Liver (tissue), 8 donors: ENCODE measurements at regions not wholly inside any gene's neighbourhood (a gene's known extent, or its start where the extent isn't known, plus 50 kb on each side); places are given as distances from the start of the nearest gene placed in this dataset.

Source experiments
- DNase-seq: peaks from one replicate; pipeline ENCODE4 v3.0.0-alpha.2; 2017; ENCODE audit warnings: low spot score
- H3K27ac ChIP-seq, 2 donors: one replicate each; pipeline ENCODE4 v1.7.0; 2013; ENCODE audit warnings: inconsistent platforms in 2 of 2, low read length in 2 of 2, control low read depth in 1 of 2, low read depth in 1 of 2, mild to moderate bottlenecking in 1 of 2
- H3K27me3 ChIP-seq, 4 donors: one replicate each; pipeline versions ENCODE4 v1.6.1 to v1.7.0; 2013; ENCODE audit warnings: low read length in 3 of 4, inconsistent platforms in 1 of 4, mild to moderate bottlenecking in 1 of 4, moderate library complexity in 1 of 4; ENCODE audit not compliant: control insufficient read depth in 4 of 4, insufficient read depth in 4 of 4
- H3K36me3 ChIP-seq, 4 donors: one replicate each; pipeline versions ENCODE4 v1.6.1 to v1.7.0; 2013; ENCODE audit warnings: low read length in 3 of 4, mild to moderate bottlenecking in 3 of 4, low read depth in 1 of 4, moderate library complexity in 1 of 4; ENCODE audit not compliant: control insufficient read depth in 4 of 4, insufficient read depth in 3 of 4
- H3K4me1 ChIP-seq, 4 donors: one replicate each; pipeline versions ENCODE4 v1.6.1 to v1.7.0; 2013; ENCODE audit warnings: low read length in 3 of 4, mild to moderate bottlenecking in 3 of 4, moderate library complexity in 1 of 4; ENCODE audit not compliant: control insufficient read depth in 4 of 4, insufficient read depth in 4 of 4
- H3K4me3 ChIP-seq, 3 donors: one replicate each; pipeline versions ENCODE4 v1.6.1 to v1.7.0; 2013; ENCODE audit warnings: low read length in 3 of 3, control low read depth in 1 of 3, low read depth in 1 of 3, mild to moderate bottlenecking in 1 of 3
- H3K9ac ChIP-seq, 2 donors: one replicate each; pipeline ENCODE4 v1.7.0; 2013; ENCODE audit warnings: low read length in 2 of 2, mild to moderate bottlenecking in 2 of 2, moderate library complexity in 2 of 2, control low read depth in 1 of 2, low read depth in 1 of 2
- H3K9me3 ChIP-seq, 4 donors: one replicate each; pipeline versions ENCODE4 v1.6.1 to v1.7.0; 2013; ENCODE audit warnings: low read length in 3 of 4; ENCODE audit not compliant: control insufficient read depth in 4 of 4
- EGR1 ChIP-seq, 2 donors: IDR thresholded peaks; 2 replicates each; pipeline ENCODE4 v1.6.1; 2016 to 2018; ENCODE audit warnings: antibody characterized with exemption in 2 of 2, low read depth in 2 of 2
- FOXA1 ChIP-seq: IDR thresholded peaks from 2 replicates; pipeline ENCODE4 v1.6.1; 2016; ENCODE audit warnings: antibody characterized with exemption
- FOXA2 ChIP-seq: IDR thresholded peaks from 2 replicates; pipeline ENCODE4 v1.6.1; 2016; ENCODE audit warnings: antibody characterized with exemption
- GABPA ChIP-seq, 2 donors: IDR thresholded peaks in 1 of 2; conservative IDR thresholded peaks in 1 of 2; 2 replicates each; pipeline ENCODE4 v1.6.1; 2016; ENCODE audit warnings: antibody characterized with exemption in 2 of 2, mild to moderate bottlenecking in 1 of 2, moderate library complexity in 1 of 2
- HNF4G ChIP-seq: IDR thresholded peaks from 2 replicates; pipeline ENCODE4 v1.6.1; 2016; ENCODE audit warnings: antibody characterized with exemption
- JUND ChIP-seq, 2 donors: IDR thresholded peaks; 2 replicates each; pipeline ENCODE4 v1.6.1; 2016; ENCODE audit warnings: antibody characterized with exemption in 2 of 2
- NR2F2 ChIP-seq: IDR thresholded peaks from 2 replicates; pipeline ENCODE4 v1.6.1; 2016; ENCODE audit warnings: antibody characterized with exemption
- RAD21 ChIP-seq, 2 donors: IDR thresholded peaks; 2 replicates each; pipeline ENCODE4 v1.6.1; 2016; ENCODE audit warnings: antibody characterized with exemption in 2 of 2, mild to moderate bottlenecking in 2 of 2
- SP1 ChIP-seq: IDR thresholded peaks from 2 replicates; pipeline ENCODE4 v1.6.1; 2018; ENCODE audit warnings: antibody characterized with exemption, mild to moderate bottlenecking
- TAF1 ChIP-seq: conservative IDR thresholded peaks from 2 replicates; pipeline ENCODE4 v1.6.1; 2016; ENCODE audit warnings: antibody characterized with exemption, mild to moderate bottlenecking
- YY1 ChIP-seq: IDR thresholded peaks from 2 replicates; pipeline ENCODE4 v1.6.1; 2016; ENCODE audit warnings: antibody characterized with exemption, mild to moderate bottlenecking
- WGBS: extraction: QIAGEN DNeasy Blood & Tissue Kit; methylation state at CpG from one replicate; pipeline ENCODE4 v1.1.7; 2013; 5-methylcytosine and 5-hydroxymethylcytosine counted together
- TF ChIP-seq, protein P1 (sequence below): IDR thresholded peaks from 2 replicates; pipeline ENCODE4 v1.6.1; 2016; ENCODE audit warnings: antibody characterized with exemption
- TF ChIP-seq, protein P2 (sequence below): fragments of 150-350 bp; IDR thresholded peaks from 2 replicates; pipeline ENCODE4 v1.5.1; 2017; ENCODE audit warnings: improper control_type of control experiment, low read depth, low read length; ENCODE audit not compliant: missing input control
- TF ChIP-seq, protein P3 (sequence below): IDR thresholded peaks from 2 replicates; pipeline ENCODE4 v1.6.1; 2016; ENCODE audit warnings: antibody characterized with exemption
- TF ChIP-seq, protein P4 (sequence below): IDR thresholded peaks from 2 replicates; pipeline ENCODE4 v1.6.1; 2016; ENCODE audit warnings: antibody characterized with exemption, mild to moderate bottlenecking
- TF ChIP-seq, protein P5 (sequence below): IDR thresholded peaks from 2 replicates; pipeline ENCODE4 v1.6.1; 2016; ENCODE audit warnings: antibody characterized with exemption
- donor health status: healthy.
- donor health status: healthy.
- donor health status: healthy.
- donor health status: healthy.
- donor health status: healthy.

DNA sequence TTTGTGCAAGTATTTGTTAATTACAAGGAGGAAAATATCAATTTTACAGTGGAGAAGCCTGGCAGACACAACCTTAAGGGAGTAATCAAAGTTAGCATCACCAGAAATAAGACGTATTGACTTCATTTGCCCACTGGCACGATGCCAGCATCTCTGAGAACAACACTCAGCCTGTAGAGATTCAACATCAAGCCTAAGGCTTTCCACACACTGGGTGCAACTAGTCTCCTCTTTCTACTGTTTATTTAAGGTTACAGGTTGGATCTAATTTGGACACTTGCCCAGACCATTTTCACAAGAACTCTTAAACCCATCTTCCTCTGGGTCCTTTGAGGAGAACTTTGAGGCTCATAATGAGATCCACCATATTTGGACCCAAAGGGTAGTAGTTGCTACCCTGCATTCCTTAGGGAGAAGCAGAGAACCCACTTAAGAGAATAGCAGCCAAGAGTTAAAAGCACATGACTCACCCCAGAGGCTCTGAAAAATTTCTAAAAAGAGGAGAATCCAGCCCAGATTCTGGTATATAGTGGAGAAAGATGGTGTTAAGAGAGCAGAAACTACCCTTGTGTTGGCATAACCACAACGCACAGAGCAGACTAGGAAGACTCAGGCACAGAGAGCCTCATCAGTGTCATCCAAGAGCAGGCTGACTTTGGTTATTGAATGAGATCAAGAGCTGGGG is 97.3 kb downstream of the CCDC71L start:
- H3K9ac ChIP-seq, result no peak overlapping the region
- H3K27ac ChIP-seq, result no peak overlapping the region
- H3K36me3 ChIP-seq, result no peaks in the 10 kb centered on the region
- DNase-seq, result no peak
- WGBS, result 55% methylated on average over 3 of the region's 3 CpGs
- H3K4me3 ChIP-seq, result no peak overlapping the region
- TF ChIP-seq, protein P1, sequence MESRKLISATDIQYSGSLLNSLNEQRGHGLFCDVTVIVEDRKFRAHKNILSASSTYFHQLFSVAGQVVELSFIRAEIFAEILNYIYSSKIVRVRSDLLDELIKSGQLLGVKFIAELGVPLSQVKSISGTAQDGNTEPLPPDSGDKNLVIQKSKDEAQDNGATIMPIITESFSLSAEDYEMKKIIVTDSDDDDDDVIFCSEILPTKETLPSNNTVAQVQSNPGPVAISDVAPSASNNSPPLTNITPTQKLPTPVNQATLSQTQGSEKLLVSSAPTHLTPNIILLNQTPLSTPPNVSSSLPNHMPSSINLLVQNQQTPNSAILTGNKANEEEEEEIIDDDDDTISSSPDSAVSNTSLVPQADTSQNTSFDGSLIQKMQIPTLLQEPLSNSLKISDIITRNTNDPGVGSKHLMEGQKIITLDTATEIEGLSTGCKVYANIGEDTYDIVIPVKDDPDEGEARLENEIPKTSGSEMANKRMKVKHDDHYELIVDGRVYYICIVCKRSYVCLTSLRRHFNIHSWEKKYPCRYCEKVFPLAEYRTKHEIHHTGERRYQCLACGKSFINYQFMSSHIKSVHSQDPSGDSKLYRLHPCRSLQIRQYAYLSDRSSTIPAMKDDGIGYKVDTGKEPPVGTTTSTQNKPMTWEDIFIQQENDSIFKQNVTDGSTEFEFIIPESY, result no peak
- no peak for TF ChIP-seq HNF4G
- no peak for TF ChIP-seq YY1
- TF ChIP-seq JUND (IDR thresholded peaks at IDR 0.05), result no peak
- TF ChIP-seq RAD21 (IDR thresholded peaks at IDR 0.05), result no peak
- TF ChIP-seq, protein P2, sequence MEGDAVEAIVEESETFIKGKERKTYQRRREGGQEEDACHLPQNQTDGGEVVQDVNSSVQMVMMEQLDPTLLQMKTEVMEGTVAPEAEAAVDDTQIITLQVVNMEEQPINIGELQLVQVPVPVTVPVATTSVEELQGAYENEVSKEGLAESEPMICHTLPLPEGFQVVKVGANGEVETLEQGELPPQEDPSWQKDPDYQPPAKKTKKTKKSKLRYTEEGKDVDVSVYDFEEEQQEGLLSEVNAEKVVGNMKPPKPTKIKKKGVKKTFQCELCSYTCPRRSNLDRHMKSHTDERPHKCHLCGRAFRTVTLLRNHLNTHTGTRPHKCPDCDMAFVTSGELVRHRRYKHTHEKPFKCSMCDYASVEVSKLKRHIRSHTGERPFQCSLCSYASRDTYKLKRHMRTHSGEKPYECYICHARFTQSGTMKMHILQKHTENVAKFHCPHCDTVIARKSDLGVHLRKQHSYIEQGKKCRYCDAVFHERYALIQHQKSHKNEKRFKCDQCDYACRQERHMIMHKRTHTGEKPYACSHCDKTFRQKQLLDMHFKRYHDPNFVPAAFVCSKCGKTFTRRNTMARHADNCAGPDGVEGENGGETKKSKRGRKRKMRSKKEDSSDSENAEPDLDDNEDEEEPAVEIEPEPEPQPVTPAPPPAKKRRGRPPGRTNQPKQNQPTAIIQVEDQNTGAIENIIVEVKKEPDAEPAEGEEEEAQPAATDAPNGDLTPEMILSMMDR, result no peak
- TF ChIP-seq EGR1 (IDR thresholded peaks at IDR 0.05; ENCODE audit: low read depth in 2 of 2), result no peak
- TF ChIP-seq, protein P3, sequence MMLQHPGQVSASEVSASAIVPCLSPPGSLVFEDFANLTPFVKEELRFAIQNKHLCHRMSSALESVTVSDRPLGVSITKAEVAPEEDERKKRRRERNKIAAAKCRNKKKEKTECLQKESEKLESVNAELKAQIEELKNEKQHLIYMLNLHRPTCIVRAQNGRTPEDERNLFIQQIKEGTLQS, result no peak
- TF ChIP-seq, protein P4, sequence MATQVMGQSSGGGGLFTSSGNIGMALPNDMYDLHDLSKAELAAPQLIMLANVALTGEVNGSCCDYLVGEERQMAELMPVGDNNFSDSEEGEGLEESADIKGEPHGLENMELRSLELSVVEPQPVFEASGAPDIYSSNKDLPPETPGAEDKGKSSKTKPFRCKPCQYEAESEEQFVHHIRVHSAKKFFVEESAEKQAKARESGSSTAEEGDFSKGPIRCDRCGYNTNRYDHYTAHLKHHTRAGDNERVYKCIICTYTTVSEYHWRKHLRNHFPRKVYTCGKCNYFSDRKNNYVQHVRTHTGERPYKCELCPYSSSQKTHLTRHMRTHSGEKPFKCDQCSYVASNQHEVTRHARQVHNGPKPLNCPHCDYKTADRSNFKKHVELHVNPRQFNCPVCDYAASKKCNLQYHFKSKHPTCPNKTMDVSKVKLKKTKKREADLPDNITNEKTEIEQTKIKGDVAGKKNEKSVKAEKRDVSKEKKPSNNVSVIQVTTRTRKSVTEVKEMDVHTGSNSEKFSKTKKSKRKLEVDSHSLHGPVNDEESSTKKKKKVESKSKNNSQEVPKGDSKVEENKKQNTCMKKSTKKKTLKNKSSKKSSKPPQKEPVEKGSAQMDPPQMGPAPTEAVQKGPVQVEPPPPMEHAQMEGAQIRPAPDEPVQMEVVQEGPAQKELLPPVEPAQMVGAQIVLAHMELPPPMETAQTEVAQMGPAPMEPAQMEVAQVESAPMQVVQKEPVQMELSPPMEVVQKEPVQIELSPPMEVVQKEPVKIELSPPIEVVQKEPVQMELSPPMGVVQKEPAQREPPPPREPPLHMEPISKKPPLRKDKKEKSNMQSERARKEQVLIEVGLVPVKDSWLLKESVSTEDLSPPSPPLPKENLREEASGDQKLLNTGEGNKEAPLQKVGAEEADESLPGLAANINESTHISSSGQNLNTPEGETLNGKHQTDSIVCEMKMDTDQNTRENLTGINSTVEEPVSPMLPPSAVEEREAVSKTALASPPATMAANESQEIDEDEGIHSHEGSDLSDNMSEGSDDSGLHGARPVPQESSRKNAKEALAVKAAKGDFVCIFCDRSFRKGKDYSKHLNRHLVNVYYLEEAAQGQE, result no peak
- TF ChIP-seq GABPA (IDR thresholded peaks at IDR 0.05 in 1 of 2, conservative IDR thresholded peaks at IDR 0.05 in 1 of 2), result no peak
- no peak for TF ChIP-seq FOXA2
- TF ChIP-seq SP1, result no peak
- no peak for TF ChIP-seq TAF1
- TF ChIP-seq, protein P5, sequence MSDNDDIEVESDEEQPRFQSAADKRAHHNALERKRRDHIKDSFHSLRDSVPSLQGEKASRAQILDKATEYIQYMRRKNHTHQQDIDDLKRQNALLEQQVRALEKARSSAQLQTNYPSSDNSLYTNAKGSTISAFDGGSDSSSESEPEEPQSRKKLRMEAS, result no peak
- TF ChIP-seq NR2F2, result no peak
- TF ChIP-seq FOXA1, result no peak
- H3K4me1 ChIP-seq, result peaks cover 0 to 5% (median 2%) of the 10 kb centered on the region in 4 donors
- H3K27me3 ChIP-seq, result no peaks in the 10 kb centered on the region
- H3K9me3 ChIP-seq, result no peaks in the 10 kb centered on the region
